Adrenal gland (tissue), 5 donors: ENCODE measurements at regions not wholly inside any gene's neighbourhood (a gene's known extent, or its start where the extent isn't known, plus 50 kb on each side); places are given as distances from the start of the nearest gene placed in this dataset.

Experiments used
- CTCF ChIP-seq, 6 experiments: fragments of 450-650 bp in 4 of 6; fragments of 200-600 bp in 2 of 6; sonication (generic) in 1 of 6; IDR thresholded peaks; 1 replicate in 5 of 6; 2 replicates in 1 of 6; pipeline versions ENCODE4 v1.5.1 to v1.8.0; 2016 to 2021; ENCODE audit warnings: antibody characterized with exemption in 6 of 6, mild to moderate bottlenecking in 2 of 6, moderate library complexity in 1 of 6
- POLR2A ChIP-seq, 2 donors: fragments of 450-650 bp; IDR thresholded peaks; one replicate each; pipeline ENCODE4 v1.6.1; 2017; ENCODE audit warnings: antibody characterized with exemption in 2 of 2, mild to moderate bottlenecking in 2 of 2, moderate library complexity in 1 of 2
- donor health status: DM: no; HTN: no; CAD: no.

GRCh38 chr2:6078414-6078813, 386.2 kb downstream of the SOX11 start:
- TF ChIP-seq CTCF (IDR thresholded peaks at IDR 0.05): no peak
- TF ChIP-seq POLR2A (IDR thresholded peaks at IDR 0.05): no peak
